KG1 (cell line): ENCODE measurements at regions not wholly inside any gene's neighbourhood (a gene's known extent, or its start where the extent isn't known, plus 50 kb on each side); places are given as distances from the start of the nearest gene placed in this dataset.
"Not testable (repeated sequence)": the region's sequence is repeated elsewhere in the genome, so short reads cannot be mapped to it uniquely, and the experiment has no call there.

Experiments
- DNase-seq: peaks from one replicate; lab custom pipeline; 2025; lab: John Stamatoyannopoulos, UW

GRCh38 chr6:77178821-77179220 is 284.5 kb downstream of the HTR1B start:
- no peak for DNase-seq

DNA sequence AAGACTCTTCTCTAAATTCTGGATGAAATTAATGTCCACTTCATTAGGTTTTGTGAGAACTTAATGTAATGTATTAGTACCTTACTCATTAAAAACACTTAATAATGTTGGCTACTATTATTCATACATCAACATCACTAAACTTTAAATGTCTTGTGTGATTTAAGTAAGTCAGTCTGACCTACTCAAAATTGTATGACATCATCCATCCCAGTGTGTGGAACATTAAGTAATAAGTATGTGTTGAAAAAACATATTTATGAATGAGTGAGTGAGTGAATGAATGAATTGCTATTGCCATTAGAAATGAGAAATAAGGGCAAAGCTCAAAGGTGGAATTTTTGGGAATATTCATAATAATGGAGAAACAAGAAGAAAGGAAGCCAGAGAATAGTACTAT is 285.8 kb downstream of the HTR1B start:
- no peak for DNase-seq

GRCh38 chr6:77173472-77174074 is 289.7 kb downstream of the HTR1B start:
- no peak for DNase-seq

DNA sequence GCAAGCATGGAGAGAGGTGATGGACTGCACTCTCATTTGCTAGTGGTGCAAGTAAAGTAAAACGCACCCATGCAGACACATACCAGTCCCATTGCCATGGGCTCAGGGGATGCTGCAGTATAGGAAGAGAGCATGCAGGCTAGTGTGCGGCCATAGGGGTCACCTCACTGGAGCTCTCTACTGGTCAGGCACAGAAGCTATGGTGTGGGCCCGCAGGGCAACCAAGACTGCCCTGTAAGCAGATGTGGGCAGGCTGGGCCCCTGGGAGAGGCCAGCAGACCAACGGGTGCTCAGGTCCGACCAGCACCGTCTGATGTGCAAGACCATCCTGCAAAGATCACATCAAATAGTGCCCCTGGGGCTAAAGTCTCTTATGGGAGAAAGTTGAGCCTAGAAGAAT is 290.7 kb downstream of the HTR1B start:
- DNase-seq, result no peak

GRCh38 chr6:77159730-77160129 is 303.6 kb downstream of the HTR1B start:
- DNase-seq, result no peak

DNA sequence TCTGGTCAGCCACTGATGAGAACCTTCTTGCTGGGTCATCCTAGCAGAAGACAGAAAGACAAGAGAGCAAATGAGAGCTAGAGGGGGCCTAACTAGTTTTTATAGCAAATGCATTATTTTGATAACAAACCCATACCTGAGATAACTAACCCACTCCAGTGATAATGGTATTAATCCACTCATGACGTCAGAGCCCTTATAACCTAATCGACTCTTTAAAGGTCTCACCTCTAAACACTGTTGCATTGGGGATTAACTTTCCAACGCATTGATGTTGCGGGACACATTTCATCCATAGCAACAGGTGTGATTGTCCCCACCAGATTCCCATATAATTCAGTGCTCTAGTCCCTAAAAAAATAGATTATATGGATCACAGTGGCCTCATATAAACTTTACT is 312.1 kb downstream of the HTR1B start:
- no peak for DNase-seq

DNA sequence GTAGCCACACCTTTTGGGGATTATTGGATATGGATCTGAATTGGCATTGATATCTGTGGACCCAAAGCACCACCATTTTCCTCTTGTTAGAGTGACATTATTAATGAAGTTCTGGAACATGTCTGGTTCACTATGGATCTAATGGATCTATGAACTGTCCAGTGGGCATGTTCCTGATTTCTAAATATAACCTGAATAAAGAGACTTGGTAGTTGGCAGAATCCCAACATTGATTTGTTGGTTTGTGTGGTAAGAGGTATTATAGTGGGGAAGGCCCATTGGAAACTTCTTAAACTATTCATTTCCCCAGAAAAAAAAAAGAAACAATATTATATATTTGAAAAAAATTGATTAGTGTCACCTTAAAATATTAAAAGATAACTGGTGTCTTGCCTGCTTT is 312.6 kb downstream of the HTR1B start:
- DNase-seq, result no peak

GRCh38 chr6:77145244-77145643 is 318.0 kb downstream of the HTR1B start:
- no peak for DNase-seq

DNA sequence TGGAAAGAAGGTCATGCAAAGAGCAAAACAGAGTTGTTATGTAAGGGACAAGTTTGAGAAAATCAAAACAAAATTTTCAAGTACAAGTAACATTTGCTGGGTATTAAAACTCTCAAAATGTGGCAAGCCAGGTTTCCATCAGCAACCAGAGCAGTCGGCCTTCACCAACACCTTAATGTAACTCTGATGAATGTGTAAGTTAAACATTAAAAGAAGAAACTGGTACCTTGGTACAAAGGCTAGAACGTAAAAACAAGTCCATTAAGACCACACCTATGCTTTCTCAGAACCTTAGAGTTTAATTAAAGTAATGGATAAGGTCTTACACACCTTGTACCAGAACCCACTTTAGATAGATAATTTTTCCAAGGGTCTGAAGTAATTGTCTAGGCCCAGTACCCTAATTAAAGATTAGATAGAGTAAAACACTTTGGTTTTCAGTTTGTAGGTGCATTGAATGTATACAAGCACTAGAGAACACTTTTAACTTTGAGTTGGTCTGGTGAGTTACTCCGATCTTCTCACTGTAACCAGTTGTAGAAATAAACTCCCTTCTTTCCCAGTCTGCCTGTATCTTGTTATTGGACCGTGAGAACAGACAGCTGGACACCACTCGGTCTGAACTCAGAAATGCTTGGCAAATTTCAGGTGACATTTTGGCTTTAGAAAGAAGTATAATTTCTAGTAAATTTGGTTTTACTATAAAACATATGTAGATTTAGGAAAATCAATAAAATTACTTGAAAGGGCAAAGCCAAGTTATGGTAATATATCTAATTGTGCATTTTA is 319.4 kb downstream of the HTR1B start:
- no peak for DNase-seq

DNA sequence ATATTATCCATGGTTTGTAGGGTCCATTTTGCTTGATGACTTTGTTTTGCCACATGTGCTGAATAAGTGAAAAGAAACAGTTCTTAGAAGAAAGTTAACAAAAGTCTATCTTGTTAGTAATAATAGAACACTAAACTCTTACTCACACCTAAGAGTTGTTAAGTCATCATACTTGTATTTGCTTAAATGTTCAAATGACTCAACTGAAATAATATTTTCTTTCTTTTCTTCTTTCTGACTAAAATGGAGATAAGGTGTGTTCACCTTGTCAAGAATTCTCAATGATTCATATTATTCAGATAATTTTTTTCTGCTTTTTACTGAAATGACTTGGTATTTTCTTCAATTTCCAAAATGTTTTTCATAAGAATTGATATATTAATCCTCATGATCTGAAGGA is 327.2 kb downstream of the HTR1B start:
- DNase-seq, result no peak

DNA sequence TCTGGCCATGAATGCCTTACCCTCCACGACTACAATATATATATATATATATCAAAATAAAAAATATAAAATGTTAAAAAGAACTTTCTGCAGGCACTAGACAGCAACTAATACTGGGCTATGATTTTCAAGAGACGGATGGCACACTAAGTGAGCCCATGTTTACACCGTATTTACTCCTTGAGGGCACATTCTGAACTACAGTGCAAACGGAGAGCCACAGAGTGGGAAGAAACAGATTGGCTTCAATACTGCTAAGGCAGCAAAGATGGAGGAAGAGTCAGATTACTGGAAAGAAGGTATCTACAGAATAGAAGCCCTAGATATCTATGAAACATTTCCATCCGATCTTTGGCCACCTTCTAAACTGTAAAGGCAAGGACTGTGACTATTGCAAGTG is 330.3 kb downstream of the HTR1B start:
- no peak for DNase-seq

DNA sequence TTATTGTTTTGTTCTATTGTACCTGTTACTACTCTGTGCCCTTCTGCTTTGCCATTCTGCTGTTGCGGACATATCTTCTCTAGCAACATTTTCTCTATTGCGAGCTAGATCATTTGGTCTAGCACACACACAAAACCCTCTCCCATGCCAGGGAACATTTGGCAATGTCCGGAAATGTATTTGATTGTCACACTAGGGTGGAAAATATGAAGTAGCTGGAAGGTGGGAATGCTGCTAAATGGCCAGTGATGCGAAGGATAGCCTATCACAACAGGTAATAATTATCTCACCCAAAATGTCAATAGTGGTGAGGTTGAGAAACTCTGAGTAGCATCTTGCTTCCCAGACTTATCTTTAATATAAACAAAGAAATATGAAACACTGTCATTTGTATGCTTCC is 331.9 kb downstream of the HTR1B start:
- no peak for DNase-seq

GRCh38 chr6:77124604-77125003 is 338.7 kb downstream of the HTR1B start:
- no peak for DNase-seq

- no peak for DNase-seq
These were observed 339.8 kb downstream of the HTR1B start for GRCh38 chr6:77123527-77123926.

DNA sequence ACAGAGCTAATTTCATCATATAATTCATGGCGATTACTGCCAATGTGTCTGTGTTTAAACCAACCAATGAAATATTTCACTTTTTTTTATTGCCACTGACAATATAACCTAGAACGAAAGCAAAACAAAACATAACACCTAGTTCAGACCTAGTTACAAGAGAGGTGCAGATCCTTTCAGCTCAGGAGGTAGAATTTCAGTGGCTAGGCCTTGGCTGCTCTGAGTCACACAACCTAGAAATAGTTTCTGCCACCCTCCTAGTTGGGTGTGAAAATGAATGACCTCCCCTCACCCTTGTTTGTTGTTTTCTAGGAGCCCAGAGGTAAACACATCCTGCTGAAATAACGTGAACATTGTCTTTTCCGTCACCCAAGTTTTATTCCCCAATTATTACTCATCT is 356.3 kb downstream of the HTR1B start:
- no peak for DNase-seq

DNA sequence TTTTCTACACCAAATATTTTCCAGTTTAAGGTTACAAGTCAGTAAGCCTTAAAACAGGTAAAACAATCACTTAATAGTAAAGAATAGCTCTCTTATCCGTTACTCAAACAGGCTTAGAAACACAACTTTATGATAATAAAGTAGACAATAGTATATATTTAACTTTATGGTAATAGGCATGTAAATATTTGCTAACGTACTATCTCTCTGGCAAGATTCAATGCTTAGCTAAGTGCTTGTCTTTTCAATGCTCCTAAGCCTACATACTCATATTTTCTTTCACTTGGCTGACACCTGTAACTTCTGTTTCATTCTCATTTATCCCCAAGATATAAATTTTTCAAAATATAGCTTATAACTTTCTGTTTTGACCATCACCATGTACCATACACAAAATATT is 358.2 kb downstream of the HTR1B start:
- no peak for DNase-seq

- no peak for DNase-seq
These were observed 365.4 kb downstream of the HTR1B start for GRCh38 chr6:77097940-77098339.

DNA sequence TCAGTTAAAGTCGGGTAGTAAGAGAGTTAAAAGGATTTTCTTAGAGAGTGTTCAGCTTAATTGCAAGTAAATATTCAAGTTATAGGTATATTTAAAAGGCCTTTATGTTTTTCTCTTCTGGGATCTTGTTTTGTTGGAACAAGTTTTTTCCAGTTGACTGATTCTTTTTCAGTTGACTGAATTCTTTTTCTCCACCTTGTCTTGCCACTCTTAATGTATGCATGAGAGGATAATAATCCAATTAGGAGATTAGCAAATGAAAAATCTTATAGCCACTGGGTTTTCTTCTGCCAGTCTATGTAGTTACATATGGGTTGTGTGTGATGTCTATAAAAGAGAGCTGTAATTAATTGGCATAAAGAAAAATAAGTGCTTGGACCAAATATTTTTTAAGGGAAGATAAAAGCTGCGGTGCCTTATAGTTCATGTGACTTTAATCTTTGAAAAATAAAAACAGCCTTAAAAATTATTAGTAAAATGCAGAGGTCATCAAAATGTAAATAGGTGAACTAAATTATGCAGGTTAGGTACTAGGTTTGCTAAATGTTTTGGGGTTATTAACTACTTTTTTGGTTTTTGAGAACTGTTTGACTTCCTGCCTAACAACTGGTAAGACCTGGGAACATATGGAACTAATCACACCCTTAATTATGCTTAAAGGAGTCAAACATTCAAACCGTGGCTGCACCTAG is 367.2 kb downstream of the HTR1B start:
- no peak for DNase-seq

- DNase-seq, result no peak
These were observed 368.5 kb downstream of the HTR1B start for GRCh38 chr6:77094821-77095220.

DNA sequence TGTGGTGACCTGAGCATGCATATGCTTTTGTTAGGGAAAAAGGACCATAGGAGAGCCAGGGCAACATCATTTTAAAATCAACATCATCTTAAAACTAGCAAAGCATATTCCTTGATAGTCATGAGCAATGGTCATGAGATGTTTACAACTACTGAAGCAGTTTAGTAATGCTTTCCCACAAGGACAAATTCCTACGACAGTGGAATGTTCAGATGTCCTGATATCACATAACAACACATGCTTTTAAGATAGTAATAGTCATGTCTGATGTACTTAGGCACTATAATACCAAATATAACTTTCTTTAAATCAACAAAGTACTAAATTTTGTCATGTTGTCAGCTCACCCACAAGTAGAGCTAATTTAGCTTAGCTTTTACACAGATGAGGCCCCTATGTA is 370.3 kb downstream of the HTR1B start:
- DNase-seq, result no peak

GRCh38 chr6:77089776-77090175 is 373.5 kb downstream of the HTR1B start:
- no peak for DNase-seq

DNA sequence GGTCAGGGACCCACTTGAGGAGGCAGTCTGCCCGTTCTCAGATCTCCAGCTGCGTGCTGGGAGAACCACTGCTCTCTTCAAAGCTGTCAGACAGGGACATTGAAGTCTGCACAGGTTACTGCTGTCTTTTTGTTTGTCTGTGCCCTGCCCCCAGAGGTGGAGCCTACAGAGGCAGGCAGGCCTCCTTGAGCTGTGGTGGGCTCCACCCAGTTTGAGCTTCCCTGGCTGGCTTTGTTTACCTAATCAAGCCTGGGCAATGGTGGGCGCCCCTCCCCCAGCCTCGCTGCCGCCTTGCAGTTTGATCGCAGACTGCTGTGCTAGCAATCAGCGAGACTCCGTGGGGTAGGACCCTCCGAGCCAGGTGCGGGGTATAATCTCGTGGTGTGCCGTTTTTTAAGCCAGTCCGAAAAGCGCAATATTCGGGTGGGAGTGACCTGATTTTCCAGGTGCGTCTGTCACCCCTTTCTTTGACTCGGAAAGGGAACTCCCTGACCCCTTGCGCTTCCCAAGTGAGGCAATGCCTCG is 375.4 kb downstream of the HTR1B start:
- DNase-seq, result not testable (repeated sequence)
